ENCODE measurements at regions not wholly inside any gene's neighbourhood (a gene's known extent, or its start where the extent isn't known, plus 50 kb on each side); places are given as distances from the start of the nearest gene placed in this dataset.

DNA sequence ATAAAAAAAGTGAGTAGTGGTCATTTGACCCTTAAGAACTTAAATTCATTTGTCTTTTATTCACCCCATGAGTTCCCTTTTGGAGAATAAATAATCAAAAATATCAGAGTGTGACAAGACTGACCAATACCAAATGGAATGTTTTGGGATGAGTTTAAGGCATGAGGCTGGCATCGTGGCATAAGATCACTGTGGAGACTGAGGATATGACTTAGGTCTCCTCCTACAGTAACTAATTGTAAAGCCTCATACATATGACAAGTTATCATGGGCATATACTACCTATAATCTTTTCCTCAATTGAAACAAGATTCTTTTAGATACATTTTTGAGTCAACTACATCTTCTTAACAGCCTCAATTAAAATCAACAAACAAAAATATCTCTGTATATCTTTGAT is 782.0 kb downstream of the SLITRK1 start:
- Histone ChIP-seq H3K4me1 (no peaks in the 10 kb centered on the region), H3K36me3 (no peaks in the 10 kb centered on the region), H3K9me3 (no peaks in the 10 kb centered on the region), H3K27me3 (no peaks in the 10 kb centered on the region), H3K4me3 (replicated peaks in 1 of 3) (no peak overlapping the region), H3K27ac (no peak overlapping the region)
- no peak for DNase-seq
- TF ChIP-seq POLR2A (IDR thresholded peaks at IDR 0.05), result no peak
- TF ChIP-seq, protein P1, sequence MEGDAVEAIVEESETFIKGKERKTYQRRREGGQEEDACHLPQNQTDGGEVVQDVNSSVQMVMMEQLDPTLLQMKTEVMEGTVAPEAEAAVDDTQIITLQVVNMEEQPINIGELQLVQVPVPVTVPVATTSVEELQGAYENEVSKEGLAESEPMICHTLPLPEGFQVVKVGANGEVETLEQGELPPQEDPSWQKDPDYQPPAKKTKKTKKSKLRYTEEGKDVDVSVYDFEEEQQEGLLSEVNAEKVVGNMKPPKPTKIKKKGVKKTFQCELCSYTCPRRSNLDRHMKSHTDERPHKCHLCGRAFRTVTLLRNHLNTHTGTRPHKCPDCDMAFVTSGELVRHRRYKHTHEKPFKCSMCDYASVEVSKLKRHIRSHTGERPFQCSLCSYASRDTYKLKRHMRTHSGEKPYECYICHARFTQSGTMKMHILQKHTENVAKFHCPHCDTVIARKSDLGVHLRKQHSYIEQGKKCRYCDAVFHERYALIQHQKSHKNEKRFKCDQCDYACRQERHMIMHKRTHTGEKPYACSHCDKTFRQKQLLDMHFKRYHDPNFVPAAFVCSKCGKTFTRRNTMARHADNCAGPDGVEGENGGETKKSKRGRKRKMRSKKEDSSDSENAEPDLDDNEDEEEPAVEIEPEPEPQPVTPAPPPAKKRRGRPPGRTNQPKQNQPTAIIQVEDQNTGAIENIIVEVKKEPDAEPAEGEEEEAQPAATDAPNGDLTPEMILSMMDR (IDR thresholded peaks at IDR 0.05), result no peak
- 78 to 89% methylated on average over 1 of the region's 1 CpG for WGBS, 2 donors
- intact Hi-C loops (cut with DNase I), result no loop called here

DNA sequence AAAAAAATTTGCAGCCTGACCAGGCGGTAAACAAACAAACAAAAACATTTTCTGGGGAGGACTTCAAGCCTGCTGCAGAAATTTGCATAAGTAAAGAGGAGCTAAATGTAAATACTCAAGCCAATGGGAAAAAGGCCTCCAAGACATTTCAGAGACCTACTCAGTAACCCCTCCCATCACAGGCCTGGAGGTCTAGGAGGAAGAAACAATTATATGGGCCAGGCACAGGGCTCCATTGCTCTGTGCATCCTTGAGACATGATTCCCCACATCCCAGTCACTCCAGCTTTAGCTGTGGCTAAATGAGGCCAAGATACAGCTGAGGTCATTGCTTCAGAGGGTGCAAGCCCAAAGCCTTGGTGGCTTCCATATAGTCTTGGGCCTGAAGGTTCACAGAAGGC is 793.4 kb downstream of the SLITRK1 start:
- DNase-seq, result no peak
- Histone ChIP-seq H3K27me3 (no peaks in the 10 kb centered on the region), H3K9me3 (no peaks in the 10 kb centered on the region), H3K36me3 (no peaks in the 10 kb centered on the region), H3K4me1 (no peaks in the 10 kb centered on the region), H3K27ac (no peak overlapping the region), H3K4me3 (replicated peaks in 1 of 3) (no peak overlapping the region)
- WGBS, 2 donors, result 37 to 98% methylated on average over 1 of the region's 1 CpG
- intact Hi-C loops (cut with DNase I), result no loop called here
- no peak for TF ChIP-seq POLR2A (IDR thresholded peaks at IDR 0.05)
- TF ChIP-seq, protein P1 (IDR thresholded peaks at IDR 0.05), result no peak

DNA sequence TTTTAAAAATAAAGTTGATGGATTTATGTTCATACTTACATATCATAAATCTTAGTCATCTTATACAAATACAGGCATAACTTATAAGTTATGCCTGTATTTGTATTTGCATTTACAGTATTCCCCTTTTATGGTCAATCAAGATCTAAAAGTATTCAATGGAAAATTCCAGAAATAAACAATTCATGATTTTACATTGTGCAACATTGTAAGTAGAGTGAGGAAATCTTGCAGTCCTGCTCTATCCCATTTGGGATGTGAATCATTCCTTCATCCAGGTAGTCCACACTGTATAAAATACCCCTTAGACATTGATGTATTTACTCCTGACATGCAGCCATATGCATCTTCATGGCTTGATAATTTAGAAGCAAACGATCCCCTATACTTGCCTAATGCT is 795.3 kb downstream of the SLITRK1 start:
- WGBS, 2 donors, result 92 to 94% methylated on average over 1 of the region's 1 CpG
- H3K27ac ChIP-seq, result no peak overlapping the region
- no peaks in the 10 kb centered on the region for H3K36me3 ChIP-seq
- no peaks in the 10 kb centered on the region for H3K27me3 ChIP-seq
- H3K4me1 ChIP-seq, result no peaks in the 10 kb centered on the region
- intact Hi-C loops (cut with DNase I), result no loop called here
- TF ChIP-seq POLR2A (IDR thresholded peaks at IDR 0.05), result no peak
- TF ChIP-seq, protein P1 (IDR thresholded peaks at IDR 0.05), result no peak
- H3K4me3 ChIP-seq (replicated peaks in 1 of 3), result no peak overlapping the region
- H3K9me3 ChIP-seq, result no peaks in the 10 kb centered on the region
- no peak for DNase-seq

DNA sequence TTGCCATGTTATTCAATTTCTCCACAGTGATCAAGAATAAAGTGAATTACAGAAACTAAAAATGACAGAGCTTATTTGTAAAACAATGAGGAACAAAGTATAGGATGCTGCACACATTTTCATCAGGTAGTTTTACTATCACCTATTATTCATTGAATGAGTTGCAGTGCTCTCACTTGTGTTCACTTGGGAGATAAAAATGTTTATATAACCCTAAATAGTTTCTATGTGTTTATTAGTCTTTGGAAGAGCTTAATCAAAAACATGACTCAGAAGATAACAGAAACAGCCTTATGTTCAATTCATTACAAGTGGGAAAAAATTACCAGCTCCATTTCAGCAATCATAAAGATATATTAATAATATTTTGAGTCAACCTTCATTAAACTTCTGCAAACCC is 796.2 kb downstream of the SLITRK1 start:
- no peaks in the 10 kb centered on the region for H3K36me3 ChIP-seq
- H3K4me3 ChIP-seq (replicated peaks in 1 of 3), result no peak overlapping the region
- no peaks in the 10 kb centered on the region for H3K27me3 ChIP-seq
- no peak overlapping the region for H3K27ac ChIP-seq
- H3K4me1 ChIP-seq, result no peaks in the 10 kb centered on the region
- intact Hi-C loops (cut with DNase I), result no loop called here
- no peaks in the 10 kb centered on the region for H3K9me3 ChIP-seq
- TF ChIP-seq, protein P1 (IDR thresholded peaks at IDR 0.05), result no peak
- DNase-seq, result no peak

DNA sequence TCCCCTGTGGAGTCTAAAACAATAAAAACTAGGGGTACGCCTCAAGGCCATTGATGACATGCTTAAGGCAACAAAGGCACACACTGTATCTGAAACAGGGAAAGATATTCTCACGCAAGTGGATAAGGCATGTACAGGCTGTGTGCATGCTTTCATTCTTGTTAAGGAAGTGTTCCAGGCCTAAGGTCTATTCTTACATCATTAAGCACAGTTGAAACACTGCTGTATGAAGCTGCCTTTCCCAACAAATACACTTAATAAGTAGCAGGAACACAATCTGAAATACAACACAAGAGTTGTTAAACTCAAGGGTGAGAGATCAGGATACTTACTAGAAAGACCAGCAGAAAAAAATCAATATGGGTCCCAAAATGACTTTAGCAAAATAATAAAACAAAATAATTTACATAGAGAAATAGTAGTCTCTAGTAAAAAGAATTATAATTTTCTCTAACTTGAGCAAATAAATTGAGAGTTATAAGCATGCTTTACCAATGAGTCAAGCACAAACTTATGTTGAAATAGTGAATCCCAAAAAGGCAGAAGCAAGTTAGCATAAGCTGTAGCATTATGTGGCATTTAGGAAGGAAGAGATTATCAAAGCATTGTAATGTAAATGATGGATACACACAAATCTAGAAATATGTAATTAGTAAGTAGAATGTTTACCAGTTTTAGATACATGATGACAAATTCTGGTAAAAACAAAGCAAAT is 796.9 kb downstream of the SLITRK1 start:
- Histone ChIP-seq H3K36me3 (no peaks in the 10 kb centered on the region), H3K4me3 (replicated peaks in 1 of 3) (no peak overlapping the region), H3K4me1 (no peaks in the 10 kb centered on the region), H3K27me3 (no peaks in the 10 kb centered on the region), H3K9me3 (no peaks in the 10 kb centered on the region), H3K27ac (no peak overlapping the region)
- intact Hi-C loops (cut with DNase I), result no loop called here
- WGBS, 2 donors, result 77 to 84% methylated on average over 2 of the region's 2 CpGs
- TF ChIP-seq, protein P1 (IDR thresholded peaks at IDR 0.05), result no peak
- no peak for TF ChIP-seq POLR2A (IDR thresholded peaks at IDR 0.05)
- no peak for DNase-seq
